ENCODE measurements at regions not wholly inside any gene's neighbourhood (a gene's known extent, or its start where the extent isn't known, plus 50 kb on each side); places are given as distances from the start of the nearest gene placed in this dataset.

- TF ChIP-seq CTCF (IDR thresholded peaks at IDR 0.05 in 2 of 3, conservative IDR thresholded peaks at IDR 0.05 in 1 of 3; ENCODE audit: borderline replicate concordance in 1 of 3, insufficient read depth in 1 of 3, low read depth in 2 of 3, low read length in 2 of 3), result no peak
- no peak for TF ChIP-seq MAX (IDR thresholded peaks at IDR 0.05)
- TF ChIP-seq POLR2A (IDR thresholded peaks at IDR 0.05; ENCODE audit: borderline replicate concordance, extremely low read depth, insufficient read depth, insufficient read length), result no peak
- TF ChIP-seq CEBPB (IDR thresholded peaks at IDR 0.05; ENCODE audit: low read depth), result no peak
- no peak for TF ChIP-seq TCF7L2 (IDR thresholded peaks at IDR 0.05; ENCODE audit: borderline replicate concordance, extremely low read depth, insufficient read depth, insufficient read length)
- TF ChIP-seq EZH2 (IDR thresholded peaks at IDR 0.05), result no peak
- TF ChIP-seq EZH2phosphoT487 (IDR thresholded peaks at IDR 0.05; ENCODE audit: borderline replicate concordance), result no peak
- no peak for TF ChIP-seq SIN3A (IDR thresholded peaks at IDR 0.05; ENCODE audit: low read depth)
- no peak for TF ChIP-seq FOSL1 (IDR thresholded peaks at IDR 0.05; ENCODE audit: low read depth)
- TF ChIP-seq YY1 (IDR thresholded peaks at IDR 0.05; ENCODE audit: extremely low read depth, insufficient replicate concordance, low read depth, low read length), result no peak
- no peak for TF ChIP-seq RAD21 (IDR thresholded peaks at IDR 0.05; ENCODE audit: low read depth)
- no peak for TF ChIP-seq POLR2AphosphoS5 (IDR thresholded peaks at IDR 0.05; ENCODE audit: low read depth, low read length)
- no peak for TF ChIP-seq REST (IDR thresholded peaks at IDR 0.05; ENCODE audit: low read depth)
- no peak for TF ChIP-seq JUND (IDR thresholded peaks at IDR 0.05)
These were observed 567.4 kb upstream of the PTCHD4 start for GRCh38 chr6:48678390-48678789.
